ENCODE measurements at regions not wholly inside any gene's neighbourhood (a gene's known extent, or its start where the extent isn't known, plus 50 kb on each side); places are given as distances from the start of the nearest gene placed in this dataset.

- DNase-seq: no peak
- 69 to 83% (median 75%) methylated on average over 6 of the region's 6 CpGs for WGBS, 4 donors
- Histone ChIP-seq H3K36me3 (replicated peaks in 1 of 2) (no peaks in the 10 kb centered on the region), H3K27ac (no peak overlapping the region), H3K4me1 (replicated peaks in 1 of 2) (no peaks in the 10 kb centered on the region), H3K4me3 (no peak overlapping the region), H3K27me3 (no peaks in the 10 kb centered on the region), H3K9me3 (replicated peaks in 1 of 3) (no peaks in the 10 kb centered on the region)
- TF ChIP-seq POLR2A (IDR thresholded peaks at IDR 0.05): no peak
- TF ChIP-seq, protein P1, sequence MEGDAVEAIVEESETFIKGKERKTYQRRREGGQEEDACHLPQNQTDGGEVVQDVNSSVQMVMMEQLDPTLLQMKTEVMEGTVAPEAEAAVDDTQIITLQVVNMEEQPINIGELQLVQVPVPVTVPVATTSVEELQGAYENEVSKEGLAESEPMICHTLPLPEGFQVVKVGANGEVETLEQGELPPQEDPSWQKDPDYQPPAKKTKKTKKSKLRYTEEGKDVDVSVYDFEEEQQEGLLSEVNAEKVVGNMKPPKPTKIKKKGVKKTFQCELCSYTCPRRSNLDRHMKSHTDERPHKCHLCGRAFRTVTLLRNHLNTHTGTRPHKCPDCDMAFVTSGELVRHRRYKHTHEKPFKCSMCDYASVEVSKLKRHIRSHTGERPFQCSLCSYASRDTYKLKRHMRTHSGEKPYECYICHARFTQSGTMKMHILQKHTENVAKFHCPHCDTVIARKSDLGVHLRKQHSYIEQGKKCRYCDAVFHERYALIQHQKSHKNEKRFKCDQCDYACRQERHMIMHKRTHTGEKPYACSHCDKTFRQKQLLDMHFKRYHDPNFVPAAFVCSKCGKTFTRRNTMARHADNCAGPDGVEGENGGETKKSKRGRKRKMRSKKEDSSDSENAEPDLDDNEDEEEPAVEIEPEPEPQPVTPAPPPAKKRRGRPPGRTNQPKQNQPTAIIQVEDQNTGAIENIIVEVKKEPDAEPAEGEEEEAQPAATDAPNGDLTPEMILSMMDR (IDR thresholded peaks at IDR 0.05): no peak
- intact Hi-C loops (cut with DNase I): no loop called here
Measured at GRCh38 chr3:66581256-66581655, 80.4 kb upstream of the LRIG1 start.

DNA sequence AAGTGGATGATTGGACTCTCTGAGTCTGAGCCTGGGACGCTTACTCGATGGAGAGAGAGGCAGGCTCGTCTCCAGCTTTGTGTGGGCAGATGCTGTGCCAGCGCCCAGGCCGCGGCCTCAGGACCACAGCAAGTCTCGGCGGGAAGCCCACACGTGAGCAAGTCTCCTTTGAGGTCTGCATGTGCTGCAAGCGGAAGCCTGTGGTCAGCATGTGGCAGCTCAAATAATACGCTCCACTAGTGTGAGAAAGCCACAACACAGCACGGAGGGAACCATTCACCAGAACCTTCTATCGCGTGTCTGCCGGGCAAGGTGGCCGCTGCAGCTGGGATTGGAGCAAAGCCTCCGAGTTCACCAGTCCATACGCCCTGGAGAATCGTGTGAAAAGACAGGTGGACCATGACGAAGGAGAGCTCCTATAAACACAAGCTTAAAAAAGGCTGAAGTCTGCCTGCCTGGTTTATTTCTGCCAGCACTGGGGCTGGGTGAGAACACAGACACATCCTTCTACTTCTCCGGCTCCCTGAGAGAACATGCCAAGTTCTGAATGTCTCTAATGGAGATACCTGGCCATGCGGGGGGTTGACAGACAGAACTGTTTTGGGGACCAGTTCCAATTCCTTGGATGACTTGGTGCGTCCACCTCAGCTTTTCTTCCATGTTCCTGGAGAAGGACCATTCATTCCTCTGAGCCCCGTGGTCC lies 82.0 kb upstream of the LRIG1 start:
- intact Hi-C loops (cut with DNase I): no loop called here
- 79 to 89% (median 86%) methylated on average over 16 to 24 of the region's 24 CpGs for WGBS, 4 donors
- Histone ChIP-seq H3K27ac (no peak overlapping the region), H3K36me3 (replicated peaks in 1 of 2) (no peaks in the 10 kb centered on the region), H3K4me3 (no peak overlapping the region), H3K27me3 (no peaks in the 10 kb centered on the region), H3K9me3 (replicated peaks in 1 of 3) (no peaks in the 10 kb centered on the region), H3K4me1 (replicated peaks in 1 of 2) (no peaks in the 10 kb centered on the region)
- no peak for TF ChIP-seq POLR2A (IDR thresholded peaks at IDR 0.05)
- TF ChIP-seq, protein P1 (IDR thresholded peaks at IDR 0.05): no peak
- no peak for DNase-seq

DNA sequence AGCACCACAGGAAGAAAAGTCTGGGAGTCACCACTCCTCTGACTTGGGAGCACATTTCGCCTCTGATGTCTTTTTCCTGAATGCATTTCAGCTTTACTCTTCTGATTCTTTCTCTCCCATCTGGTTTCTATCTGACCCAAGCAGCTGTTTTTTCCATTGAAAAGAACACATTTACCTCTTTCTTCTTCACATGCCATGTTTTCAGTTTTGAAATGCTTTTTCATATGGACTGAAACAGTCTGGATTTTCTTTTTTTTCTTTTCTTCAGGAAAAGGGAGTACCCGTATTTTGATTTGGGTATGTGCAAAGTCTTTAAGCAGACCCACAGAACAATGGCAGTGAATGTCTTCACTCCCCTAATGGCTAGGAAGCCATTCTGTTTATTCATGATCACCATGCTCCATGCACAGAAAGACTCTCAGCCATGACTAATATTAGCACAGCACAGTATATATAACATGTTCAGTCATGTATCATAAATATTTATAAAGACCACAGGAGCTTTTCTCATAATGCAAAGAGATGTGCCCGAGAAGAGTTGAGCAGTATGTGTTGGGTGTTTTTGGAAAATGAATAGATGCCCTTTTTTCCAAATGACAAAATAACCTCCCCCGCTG lies 82.7 kb upstream of the LRIG1 start:
- no peaks in the 10 kb centered on the region for H3K27me3 ChIP-seq
- H3K9me3 ChIP-seq (replicated peaks in 1 of 3): no peaks in the 10 kb centered on the region
- TF ChIP-seq POLR2A (IDR thresholded peaks at IDR 0.05): no peak
- TF ChIP-seq, protein P1 (IDR thresholded peaks at IDR 0.05): no peak
- WGBS, 4 donors: 78 to 89% (median 85%) methylated on average over 4 of the region's 4 CpGs
- no peak overlapping the region for H3K27ac ChIP-seq
- intact Hi-C loops (cut with DNase I): no loop called here
- no peak overlapping the region for H3K4me3 ChIP-seq
- no peaks in the 10 kb centered on the region for H3K4me1 ChIP-seq (replicated peaks in 1 of 2)
- DNase-seq: no peak
- no peaks in the 10 kb centered on the region for H3K36me3 ChIP-seq (replicated peaks in 1 of 2)

- Histone ChIP-seq H3K9me3 (replicated peaks in 1 of 3) (no peaks in the 10 kb centered on the region), H3K4me1 (replicated peaks in 1 of 2) (no peaks in the 10 kb centered on the region), H3K27me3 (no peaks in the 10 kb centered on the region), H3K4me3 (no peak overlapping the region), H3K36me3 (replicated peaks in 1 of 2) (no peaks in the 10 kb centered on the region), H3K27ac (no peak overlapping the region)
- 48 to 57% (median 53%) methylated on average over 1 of the region's 1 CpG for WGBS, 4 donors
- TF ChIP-seq POLR2A (IDR thresholded peaks at IDR 0.05): no peak
- TF ChIP-seq, protein P1 (IDR thresholded peaks at IDR 0.05): no peak
- intact Hi-C loops (cut with DNase I): no loop called here
- no peak for DNase-seq
Measured at GRCh38 chr3:66585520-66586095, 84.8 kb upstream of the LRIG1 start.

Measured in adrenal gland (tissue), 9 donors.